NCI-H1436 treated with DMSO at 0.1 percent for 48 hours (cell line): ENCODE measurements at regions not wholly inside any gene's neighbourhood (a gene's known extent, or its start where the extent isn't known, plus 50 kb on each side); places are given as distances from the start of the nearest gene placed in this dataset.
"Not testable (repeated sequence)": the region's sequence is repeated elsewhere in the genome, so short reads cannot be mapped to it uniquely, and the experiment has no call there.

ENCODE experiments used
- DNase-seq: peaks from one replicate; lab custom pipeline; 2025; lab: John Stamatoyannopoulos, UW

DNA sequence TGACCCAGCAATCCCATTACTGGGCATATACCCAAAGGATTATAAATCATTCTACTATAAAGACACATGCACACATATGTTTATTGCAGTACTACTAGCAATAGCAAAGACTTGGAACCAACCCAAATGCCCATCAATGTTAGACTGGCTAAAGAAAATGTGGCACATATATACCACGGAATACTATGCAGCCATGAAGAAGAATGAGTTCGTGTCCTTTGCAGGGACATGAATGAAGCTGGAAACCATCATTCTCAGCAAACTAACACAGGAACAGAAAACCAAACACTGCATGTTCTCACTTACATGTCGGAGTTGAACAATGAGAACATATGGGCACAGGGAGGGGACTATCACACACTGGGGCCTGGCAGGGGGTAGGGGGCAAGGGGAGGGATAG, 183.0 kb downstream of the HACE1 start:
- DNase-seq: not testable (repeated sequence)

DNA sequence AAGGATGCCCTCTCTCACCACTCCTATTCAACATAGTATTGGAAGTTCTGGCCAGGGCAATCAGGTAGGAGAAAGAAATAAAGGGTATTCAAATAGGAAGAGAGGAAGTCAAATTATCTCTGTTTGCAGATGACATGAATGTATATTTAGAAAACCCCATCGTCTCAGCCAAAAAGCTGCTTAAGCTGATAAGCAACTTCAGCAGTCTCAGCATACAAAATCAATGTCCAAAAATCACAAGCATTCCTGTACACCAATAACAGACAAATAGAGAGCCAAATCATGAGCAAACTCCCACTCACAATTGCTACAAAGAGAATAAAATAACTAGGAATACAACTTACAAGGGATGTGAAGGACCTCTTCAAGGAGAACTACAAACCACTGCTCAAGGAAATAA, 184.6 kb downstream of the HACE1 start:
- DNase-seq: not testable (repeated sequence)

DNA sequence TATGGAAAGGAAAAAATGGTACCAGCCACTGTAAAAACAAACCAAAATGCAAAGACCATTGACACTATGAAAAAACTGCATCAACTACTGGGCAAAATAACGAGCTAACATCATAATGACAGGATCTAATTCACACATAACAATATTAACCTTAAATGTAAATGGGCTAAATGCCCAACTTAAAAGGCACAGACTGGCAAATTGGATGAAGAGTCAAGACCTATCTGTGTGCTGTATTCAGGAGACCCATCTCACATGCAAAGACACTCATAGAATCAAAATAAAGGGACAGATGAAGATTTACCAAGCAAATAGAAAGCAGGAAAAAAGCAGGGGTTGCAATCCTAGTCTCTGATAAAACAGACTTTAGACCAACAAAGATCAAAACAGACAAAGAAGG, 186.6 kb downstream of the HACE1 start:
- not testable (repeated sequence) for DNase-seq

DNA sequence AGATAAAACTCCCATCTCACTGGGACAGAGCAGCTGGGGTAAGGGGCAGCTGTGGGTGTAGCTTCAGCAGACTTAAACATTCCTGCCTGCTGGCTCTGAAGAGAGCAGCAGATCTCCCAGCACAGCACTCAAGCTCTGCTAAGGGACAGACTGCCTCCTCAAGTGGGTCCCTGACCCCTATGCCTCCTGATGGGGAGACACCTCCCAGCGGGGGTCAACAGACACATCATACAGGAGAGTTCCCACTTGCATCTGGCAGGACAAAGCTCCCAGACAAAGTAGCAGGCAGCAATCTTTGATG, 188.2 kb downstream of the HACE1 start:
- DNase-seq: not testable (repeated sequence)

DNA sequence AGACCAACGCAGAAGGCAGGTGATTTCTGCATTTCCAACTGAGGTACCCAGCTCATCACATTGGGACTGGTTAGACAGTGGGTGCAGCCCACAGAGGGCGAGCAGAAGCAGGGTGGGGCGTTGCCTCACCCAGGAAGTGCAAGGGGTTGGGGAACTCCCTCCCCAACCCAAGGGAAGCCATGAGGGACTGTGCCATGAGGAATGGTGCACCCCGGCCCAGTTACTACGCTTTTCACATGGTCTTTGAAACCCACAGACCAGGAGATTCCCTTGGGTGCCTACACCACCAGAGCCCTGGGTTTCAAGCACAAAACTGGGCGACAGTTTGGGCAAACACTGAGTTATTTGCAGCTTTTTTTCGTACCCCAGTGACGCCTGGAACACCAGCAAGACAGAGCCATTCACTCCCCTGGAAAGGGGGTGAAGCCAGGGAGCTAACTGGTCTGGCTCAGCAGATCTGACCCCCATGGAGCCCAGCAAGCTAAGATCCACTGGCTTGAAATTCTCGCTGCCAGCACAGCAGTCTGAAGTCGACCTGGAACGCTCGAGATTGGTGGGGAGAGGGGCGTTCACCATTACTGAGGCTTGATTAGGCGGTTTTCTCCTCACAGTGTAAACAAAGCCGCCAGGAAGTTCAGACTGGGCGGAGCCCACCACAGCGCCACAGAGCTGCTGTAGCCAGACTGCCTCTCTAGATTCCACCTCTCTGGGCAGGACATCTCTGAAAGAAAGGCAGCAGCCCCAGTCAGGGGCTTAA, 188.7 kb downstream of the HACE1 start:
- not testable (repeated sequence) for DNase-seq

DNA sequence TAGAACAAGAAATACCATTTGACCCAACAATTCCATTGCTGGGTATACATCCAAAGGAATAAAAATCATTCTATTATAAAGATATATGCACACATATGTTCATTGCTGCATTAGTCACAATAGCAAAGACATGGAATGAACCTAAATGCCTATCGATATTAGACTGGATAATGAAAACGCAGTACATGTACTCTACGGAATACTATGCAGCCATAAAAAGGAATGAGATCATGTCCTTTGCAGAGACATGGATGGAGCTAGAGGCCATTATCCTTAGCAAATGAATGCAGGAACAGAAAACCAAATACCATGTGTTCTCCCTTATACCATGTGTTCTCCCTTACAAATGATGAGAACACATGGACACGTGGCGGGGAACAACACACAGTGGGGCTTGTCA, 190.2 kb downstream of the HACE1 start:
- no peak for DNase-seq

DNA sequence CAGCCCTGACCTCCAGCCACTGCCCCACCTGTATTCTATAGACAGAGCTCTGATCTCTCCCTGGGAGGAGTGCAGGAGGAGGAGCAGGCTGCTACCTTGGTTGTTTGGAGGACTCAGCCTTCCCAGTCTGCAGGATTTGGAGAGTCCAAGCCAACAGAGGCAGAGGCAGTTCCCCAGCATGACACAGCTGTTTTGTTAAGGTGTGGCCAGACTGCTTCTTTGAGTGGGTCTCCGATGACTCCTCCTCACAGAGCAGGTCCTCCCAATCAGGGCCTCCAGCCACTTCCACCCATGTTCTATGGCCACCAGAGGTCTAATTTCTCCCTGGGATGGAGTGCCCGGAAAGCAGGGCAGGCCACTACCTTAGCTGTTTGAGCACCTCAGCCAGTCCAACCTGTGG, 203.5 kb downstream of the HACE1 start:
- no peak for DNase-seq

DNA sequence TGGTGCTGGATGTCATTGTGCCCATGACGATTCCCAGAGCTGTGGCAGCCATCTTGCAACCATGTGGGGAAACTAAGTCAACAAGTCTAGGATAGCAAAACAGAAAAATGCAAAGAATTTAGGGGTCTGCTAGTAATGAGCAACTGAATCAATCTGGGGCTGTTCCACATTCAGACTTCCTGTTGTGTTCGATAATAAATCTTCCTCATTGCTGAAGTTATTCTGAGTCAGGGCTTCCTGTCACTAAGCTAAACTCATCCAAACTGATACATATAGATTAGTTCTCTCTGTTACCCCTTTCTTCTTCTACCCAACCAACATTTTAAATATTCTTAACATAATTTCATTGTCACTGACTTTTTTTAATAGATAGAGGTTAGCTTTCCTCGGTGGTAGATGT, 205.9 kb downstream of the HACE1 start:
- DNase-seq: no peak

DNA sequence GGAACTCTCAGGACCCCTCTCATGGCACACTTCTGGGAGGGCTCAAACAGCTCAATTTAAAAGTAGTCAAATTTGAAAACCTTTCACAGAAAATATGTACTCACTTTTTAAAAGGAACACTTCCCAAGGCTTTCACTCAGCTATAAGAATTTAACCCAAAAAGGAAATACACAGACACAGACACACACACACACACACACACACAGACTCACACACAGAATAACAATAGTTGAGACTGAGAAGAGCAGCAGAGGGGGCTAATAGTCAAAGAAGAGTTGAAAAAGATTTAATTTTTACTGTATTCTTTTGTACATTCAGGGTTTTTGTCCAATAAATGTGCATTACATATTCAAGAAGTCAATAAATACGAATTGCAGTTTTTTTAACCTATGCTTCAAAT, 211.4 kb downstream of the HACE1 start:
- DNase-seq: no peak

DNA sequence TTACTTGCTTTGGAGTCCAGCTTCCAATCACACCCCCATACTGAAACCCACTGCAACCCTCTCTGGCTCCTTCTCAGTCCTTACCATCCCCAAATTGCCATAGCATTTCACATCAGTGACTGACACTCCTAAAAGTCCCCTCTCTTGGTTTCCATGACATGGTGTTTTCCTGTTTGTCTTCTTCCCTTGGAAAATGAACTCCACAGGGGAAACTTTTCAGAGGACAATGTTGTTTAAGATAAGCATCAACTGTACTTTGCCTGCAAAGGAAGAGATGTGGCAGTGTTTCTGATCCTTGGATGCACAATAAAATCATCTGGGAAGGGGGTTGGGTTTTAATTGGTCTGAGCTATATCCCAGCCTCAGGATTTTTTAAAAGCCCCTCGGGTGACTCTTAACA, 214.9 kb downstream of the HACE1 start:
- no peak for DNase-seq

DNA sequence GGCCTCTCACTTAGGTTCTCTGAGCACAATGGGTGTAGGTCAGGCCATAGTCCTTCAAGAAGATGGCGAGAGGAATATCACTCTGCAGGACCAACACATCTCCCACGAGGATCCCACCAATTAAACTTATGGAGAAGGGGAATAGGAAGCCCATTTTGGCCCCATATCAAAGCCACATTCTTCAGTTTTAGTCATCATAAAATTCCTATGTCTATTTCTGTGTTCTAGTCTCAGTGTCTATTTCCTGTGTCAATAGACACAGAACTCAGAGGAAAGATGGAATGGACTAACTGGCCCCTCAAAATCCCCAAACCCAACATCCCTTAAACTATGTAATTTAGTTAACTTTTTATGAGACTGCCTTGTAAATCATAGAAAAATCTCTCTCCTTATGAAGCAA, 216.8 kb downstream of the HACE1 start:
- DNase-seq: no peak

DNA sequence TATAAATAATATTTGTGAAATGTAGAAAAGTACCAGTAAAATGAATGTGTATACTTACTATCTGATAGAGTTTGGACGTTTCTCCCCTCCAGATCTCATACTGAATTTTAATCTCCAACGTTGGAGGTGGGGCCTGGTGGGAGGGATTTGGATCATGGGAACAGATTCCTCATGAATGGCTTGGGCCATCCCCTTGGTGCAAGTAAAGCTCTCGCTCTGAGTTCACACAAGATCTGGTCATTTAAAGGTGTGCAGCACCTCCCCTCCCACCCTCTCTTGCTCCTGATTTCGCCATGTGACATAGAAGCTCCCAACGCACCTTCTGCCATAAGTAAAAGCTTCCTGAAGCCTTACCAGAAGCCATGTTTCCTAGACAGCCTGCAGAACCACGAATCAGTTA, 219.0 kb downstream of the HACE1 start:
- no peak for DNase-seq

DNA sequence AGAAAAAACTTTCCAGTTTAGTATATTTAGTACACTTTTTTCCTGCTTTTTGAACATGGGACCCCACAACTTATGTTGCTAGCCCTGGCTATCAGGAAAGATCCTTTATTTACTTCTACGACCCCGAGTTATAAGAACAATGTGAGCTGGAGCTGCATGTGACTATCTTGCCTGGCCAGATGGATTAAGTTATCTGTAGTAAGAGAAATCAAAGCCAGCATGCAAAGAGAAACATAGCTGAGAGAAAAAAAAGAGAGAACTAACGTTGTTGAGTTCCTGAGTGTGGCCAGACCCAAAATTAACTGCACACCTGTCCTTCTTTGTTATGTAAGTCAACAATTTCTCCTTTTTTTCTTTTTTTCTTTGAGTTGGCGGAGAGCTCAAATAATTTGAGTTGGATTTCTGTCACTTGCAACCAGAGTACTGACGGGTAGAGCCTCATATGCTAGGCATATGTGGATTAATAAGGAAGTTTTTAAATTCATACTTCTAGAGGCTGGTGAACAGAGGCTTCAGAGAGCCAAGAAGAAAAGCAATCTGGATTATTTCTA, 219.5 kb downstream of the HACE1 start:
- no peak for DNase-seq

DNA sequence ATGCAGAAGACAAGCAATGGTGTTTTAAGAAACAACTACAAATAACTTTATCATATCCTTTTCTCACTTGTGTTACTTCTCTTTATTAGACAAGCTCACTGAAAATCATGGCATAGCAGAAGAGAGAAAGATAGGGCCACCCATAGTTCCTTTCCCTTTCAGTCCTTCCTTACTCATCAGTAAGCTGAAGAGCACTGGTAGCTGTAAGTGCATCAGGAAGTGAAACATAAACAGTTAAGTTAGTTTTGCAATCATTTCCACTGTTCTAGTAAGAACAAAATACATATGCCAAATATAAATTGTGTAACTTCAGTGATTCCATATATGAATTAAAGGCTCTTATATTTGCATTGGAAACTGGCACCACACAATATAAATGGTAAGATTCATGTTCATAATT, 220.1 kb downstream of the HACE1 start:
- DNase-seq: no peak

DNA sequence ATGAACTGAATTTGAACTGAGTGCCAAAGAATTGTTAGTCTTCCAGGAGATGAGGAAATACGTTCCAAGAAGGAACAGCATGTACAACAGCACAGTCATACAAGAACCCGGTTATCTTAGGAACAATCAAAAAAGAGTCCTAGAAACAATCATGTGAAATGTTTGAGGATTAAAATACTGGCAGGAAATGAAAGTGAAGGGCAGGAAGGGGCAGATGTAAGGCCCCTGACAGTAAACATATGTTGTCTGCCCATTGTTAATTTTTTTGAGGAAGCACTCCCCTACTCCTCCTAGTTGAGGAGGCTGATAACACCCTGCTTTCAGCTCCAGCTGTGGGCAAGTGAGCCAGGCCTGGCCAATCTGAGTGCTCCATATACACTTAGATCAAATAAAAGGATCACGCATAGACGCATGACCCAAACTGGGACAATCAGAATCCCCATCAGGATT, 220.9 kb downstream of the HACE1 start:
- DNase-seq: no peak

DNA sequence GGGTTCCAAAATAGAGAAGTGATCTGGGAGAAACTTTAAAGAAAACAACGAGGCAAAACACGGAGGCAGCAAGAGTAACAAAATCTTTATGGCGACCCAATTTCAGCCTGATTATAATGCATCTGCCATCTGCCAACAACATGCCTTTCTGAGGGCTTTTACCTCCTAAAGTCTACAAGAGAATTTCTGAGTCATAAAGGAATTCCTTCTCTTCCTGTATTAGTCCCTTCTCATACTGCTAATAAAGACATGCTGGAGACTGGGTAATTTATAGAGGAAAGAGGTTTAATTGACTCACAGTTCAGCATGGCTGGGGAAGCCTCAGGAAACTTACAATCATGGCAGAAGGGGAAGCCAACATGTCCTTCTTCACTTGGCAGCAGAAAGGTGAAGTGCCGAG, 226.6 kb downstream of the HACE1 start:
- DNase-seq: no peak

DNA sequence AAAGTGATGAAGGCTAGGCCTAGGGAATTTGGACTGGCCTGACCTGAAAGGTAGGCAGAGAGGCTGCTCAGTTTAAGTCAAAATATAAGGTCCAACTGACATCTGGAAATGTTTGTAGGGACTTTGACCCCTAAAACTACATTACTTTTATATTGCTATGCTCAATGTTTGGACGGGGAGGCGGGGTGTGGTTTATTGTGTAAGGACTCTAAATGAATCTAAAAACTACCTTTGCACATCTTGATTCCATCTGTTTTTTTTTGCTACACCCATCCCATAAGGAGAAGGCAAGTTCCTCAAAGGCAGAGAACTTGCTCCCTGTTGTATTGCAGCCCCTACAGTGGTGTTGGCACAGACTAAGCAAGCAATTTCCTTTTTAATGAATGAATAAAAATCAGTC, 227.1 kb downstream of the HACE1 start:
- DNase-seq: no peak

DNA sequence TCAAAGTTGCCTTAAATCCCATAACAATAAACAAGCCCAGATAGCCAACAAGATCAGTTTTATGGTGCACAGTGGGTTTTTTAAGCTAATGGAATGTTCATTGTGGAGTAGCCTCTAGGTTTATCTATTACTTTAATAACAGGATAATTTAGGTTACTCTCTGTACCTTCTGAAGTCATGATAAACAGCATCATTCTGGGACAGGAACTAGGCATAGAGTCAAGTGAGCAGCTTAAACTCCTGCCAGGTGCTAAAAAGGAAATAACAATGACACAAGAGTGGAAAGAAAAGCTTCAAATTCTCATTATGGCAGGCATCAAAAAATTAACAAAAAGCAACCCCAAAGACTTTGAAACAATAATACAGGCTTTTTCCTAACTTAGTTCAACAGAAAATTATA, 228.8 kb downstream of the HACE1 start:
- no peak for DNase-seq

DNA sequence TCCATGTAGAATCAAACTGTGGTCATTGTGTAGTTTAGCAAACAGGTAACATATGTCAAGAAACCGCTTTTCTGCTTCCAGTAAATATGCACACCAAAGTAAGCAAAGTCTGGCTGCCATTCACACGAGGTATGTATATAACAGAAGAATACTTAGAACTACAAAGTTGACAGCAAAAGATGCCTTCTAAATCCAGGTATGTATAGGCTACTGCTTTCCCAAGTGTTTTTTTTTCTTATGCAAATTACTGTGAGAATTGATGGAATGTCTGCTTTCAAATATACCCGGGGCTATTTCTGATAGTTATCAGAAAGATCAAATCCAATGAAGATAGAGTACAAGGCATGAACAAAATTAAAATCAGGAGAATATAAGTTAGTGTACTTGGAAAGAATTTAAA, 229.2 kb downstream of the HACE1 start:
- no peak for DNase-seq

DNA sequence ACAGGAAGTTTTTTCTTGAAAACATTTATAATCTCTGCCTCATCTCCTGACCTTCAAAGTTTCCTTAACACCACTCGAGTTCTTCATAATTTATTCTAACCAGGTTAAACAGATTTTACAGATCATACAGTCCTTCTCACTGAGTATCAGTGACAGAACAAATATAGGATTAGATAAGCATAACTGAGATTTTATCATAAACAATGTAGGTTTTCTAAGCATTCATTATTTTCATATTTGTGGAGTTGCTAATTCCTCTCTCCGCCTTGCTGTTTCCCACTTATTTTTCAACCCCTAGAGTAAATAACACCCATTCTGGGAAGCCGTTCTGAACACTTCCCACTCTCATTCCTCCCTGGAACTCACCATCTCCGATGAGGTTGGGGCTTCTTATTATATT, 229.9 kb downstream of the HACE1 start:
- no peak for DNase-seq

DNA sequence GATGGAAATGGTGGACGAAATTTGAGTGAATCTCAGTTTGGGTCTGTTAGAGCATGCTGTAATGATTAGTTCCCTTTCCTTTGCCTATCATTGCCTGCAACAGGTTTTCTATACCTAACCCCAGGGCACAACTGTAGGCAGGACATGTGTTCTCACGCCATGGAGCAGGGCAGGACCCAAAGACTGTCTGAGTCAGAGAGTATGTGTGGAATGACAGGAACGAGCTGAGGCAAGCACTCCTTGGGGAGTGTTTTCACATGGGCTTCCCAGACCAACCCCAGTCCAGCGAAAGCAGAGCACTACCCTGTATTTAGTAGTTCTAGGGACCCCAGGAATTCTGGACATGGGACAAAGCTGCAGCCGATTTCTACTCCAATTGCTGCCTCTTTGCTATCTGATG, 234.2 kb downstream of the HACE1 start:
- no peak for DNase-seq

DNA sequence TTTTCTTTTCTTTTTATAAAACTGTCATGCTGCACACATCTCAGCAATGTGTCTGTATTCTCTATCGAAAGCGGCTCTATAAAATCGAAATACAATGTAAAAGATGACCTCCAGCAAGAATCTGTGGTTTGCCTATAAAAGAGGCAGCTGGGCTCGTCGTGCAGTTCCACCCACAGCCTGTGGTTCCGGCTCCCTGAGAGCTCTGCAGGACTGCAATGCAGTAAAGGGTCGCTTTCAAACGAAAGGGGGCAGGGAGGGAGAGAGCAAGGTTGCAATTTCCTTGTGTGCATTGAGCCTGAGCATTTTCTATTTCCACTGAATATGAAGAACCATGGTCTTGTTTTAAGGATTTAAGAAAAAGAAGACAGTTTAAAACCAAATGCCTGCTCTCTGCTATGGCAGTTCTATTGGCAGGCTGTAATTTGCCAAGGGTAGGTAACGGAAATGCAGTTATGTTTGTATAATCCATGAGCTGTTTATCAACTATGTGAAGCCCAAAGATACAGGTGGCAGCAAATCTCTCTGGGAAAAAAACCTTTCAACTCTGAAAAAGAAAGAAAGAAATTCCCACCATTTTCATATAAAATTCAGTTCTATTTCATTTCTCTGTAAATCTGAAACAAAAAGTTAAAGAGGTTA, 236.5 kb downstream of the HACE1 start:
- DNase-seq: no peak

DNA sequence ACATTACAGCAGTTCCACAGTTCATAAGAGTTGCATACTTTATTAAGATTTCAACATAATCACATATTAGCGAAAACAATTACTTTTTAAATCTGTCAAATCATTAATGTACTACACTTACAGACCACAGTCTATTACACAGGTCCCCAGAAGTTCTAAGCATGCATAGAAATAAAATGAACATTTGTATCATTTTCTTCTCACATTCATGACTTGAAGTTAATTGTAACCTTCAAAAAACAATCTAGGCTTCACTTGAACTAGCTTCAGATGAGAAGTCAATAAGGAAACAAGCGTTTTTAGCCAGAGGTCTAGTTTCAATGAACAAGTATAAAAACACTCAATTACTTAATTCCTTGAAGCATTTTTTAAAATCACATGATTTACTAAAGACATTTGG, 238.3 kb downstream of the HACE1 start:
- DNase-seq: no peak

DNA sequence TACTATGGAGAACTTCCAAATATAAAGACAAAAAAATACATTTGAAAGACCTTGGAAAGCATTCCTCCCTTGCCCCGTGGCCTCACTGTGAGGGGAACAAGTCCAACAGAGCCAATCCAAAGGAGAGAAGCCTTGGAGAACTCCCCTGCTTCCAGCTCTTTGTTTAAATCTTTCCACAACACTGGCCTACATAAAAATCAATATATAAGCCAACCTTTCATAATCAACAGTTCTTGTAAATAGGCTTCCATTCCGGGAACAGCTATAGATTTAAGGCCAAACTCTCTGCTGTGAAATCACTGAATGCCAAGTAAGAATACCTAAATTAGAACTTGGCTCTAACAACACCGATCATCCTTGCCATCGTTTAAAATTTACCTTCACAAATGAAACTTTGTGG, 242.1 kb downstream of the HACE1 start:
- no peak for DNase-seq
